ENCODE measurements at regions not wholly inside any gene's neighbourhood (a gene's known extent, or its start where the extent isn't known, plus 50 kb on each side); places are given as distances from the start of the nearest gene placed in this dataset.

GRCh38 chr7:41489885-41490284, 213.0 kb downstream of the INHBA start:
- Histone ChIP-seq H3K27me3 (no peaks in the 10 kb centered on the region), H3K4me3 (no peak overlapping the region), H3K27ac (no peak overlapping the region), H3K9me3 (no peaks in the 10 kb centered on the region), H3K36me3 (no peaks in the 10 kb centered on the region), H3K4me1 (ENCODE audit: insufficient read depth) (peaks cover 5% of the 10 kb centered on the region)
- intact Hi-C loops (cut with DNase I): no loop called here
- TF ChIP-seq POLR2A (IDR thresholded peaks at IDR 0.05) (no peak), CTCF (IDR thresholded peaks at IDR 0.05) (no peak), EP300 (IDR thresholded peaks at IDR 0.05) (no peak)
- DNase-seq: no peak
- WGBS, 3 donors: 92 to 98% (median 96%) methylated on average over 2 of the region's 2 CpGs

- no peak for TF ChIP-seq POLR2A (IDR thresholded peaks at IDR 0.05)
- no peak for TF ChIP-seq EP300 (IDR thresholded peaks at IDR 0.05)
- TF ChIP-seq CTCF (IDR thresholded peaks at IDR 0.05): no peak
- Histone ChIP-seq H3K27me3 (no peaks in the 10 kb centered on the region), H3K27ac (no peak overlapping the region), H3K36me3 (no peaks in the 10 kb centered on the region), H3K9me3 (no peaks in the 10 kb centered on the region), H3K4me3 (no peak overlapping the region), H3K4me1 (ENCODE audit: insufficient read depth) (peaks cover 3% of the 10 kb centered on the region)
- intact Hi-C loops (cut with DNase I): no loop called here
- no peak for DNase-seq
- WGBS, 3 donors: 63 to 68% (median 64%) methylated on average over 7 of the region's 7 CpGs
Observed at GRCh38 chr7:41487229-41487940, 215.5 kb downstream of the INHBA start.

GRCh38 chr7:41481353-41481752, 221.5 kb downstream of the INHBA start:
- TF ChIP-seq CTCF (IDR thresholded peaks at IDR 0.05) (no peak), POLR2A (IDR thresholded peaks at IDR 0.05) (no peak), EP300 (IDR thresholded peaks at IDR 0.05) (no peak)
- H3K27me3 ChIP-seq: no peaks in the 10 kb centered on the region
- no peak for DNase-seq
- H3K36me3 ChIP-seq: no peaks in the 10 kb centered on the region
- H3K9me3 ChIP-seq: no peaks in the 10 kb centered on the region
- H3K27ac ChIP-seq: no peak overlapping the region
- no peak overlapping the region for H3K4me3 ChIP-seq
- intact Hi-C loops (cut with DNase I): no loop called here
- H3K4me1 ChIP-seq (ENCODE audit: insufficient read depth): peaks cover 6% of the 10 kb centered on the region

GRCh38 chr7:41478187-41478586, 224.7 kb downstream of the INHBA start:
- intact Hi-C loops (cut with DNase I): no loop called here
- H3K27ac ChIP-seq: no peak overlapping the region

More at GRCh38 chr7:41478187-41478586, 224.7 kb downstream of the INHBA start:
- Histone ChIP-seq H3K4me3 (no peak overlapping the region), H3K36me3 (no peaks in the 10 kb centered on the region), H3K9me3 (no peaks in the 10 kb centered on the region), H3K27me3 (no peaks in the 10 kb centered on the region), H3K4me1 (ENCODE audit: insufficient read depth) (peaks cover 6% of the 10 kb centered on the region)
- DNase-seq: no peak
- 14 to 33% (median 17%) methylated on average over 3 of the region's 3 CpGs for WGBS, 3 donors
- TF ChIP-seq CTCF (IDR thresholded peaks at IDR 0.05): no peak
- no peak for TF ChIP-seq EP300 (IDR thresholded peaks at IDR 0.05)
- no peak for TF ChIP-seq POLR2A (IDR thresholded peaks at IDR 0.05)
